ENCODE measurements at regions not wholly inside any gene's neighbourhood (a gene's known extent, or its start where the extent isn't known, plus 50 kb on each side); places are given as distances from the start of the nearest gene placed in this dataset.

- no peak for TF ChIP-seq CTCF (IDR thresholded peaks at IDR 0.05)
- TF ChIP-seq POLR2A (IDR thresholded peaks at IDR 0.05): no peak
These were observed 815.6 kb upstream of the ADGRL3 start for GRCh38 chr4:60384516-60384915.

Data from testis (tissue), 2 donors.